K562 (cell line): ENCODE measurements at regions not wholly inside any gene's neighbourhood (a gene's known extent, or its start where the extent isn't known, plus 50 kb on each side); places are given as distances from the start of the nearest gene placed in this dataset.
A peak's percentile ranks its signal among the peaks of the same experiment; 100 is the strongest.

Source experiments
- ARID1B ChIP-seq: fragments of 450-650 bp; IDR thresholded peaks from 2 replicates; pipeline ENCODE4 v1.6.1; 2016; ENCODE audit warnings: antibody characterized with exemption, mild to moderate bottlenecking, inconsistent platforms
- ATF1 ChIP-seq, 2 experiments: fragments of 450-650 bp in 1 of 2; IDR thresholded peaks; 2 replicates each; pipeline ENCODE4 v1.6.1; 2016; ENCODE audit warnings: missing compliant biosample characterization in 1 of 2, missing genetic modification characterization in 1 of 2
- CBFA2T3 ChIP-seq: fragments of 450-650 bp; IDR thresholded peaks from 2 replicates; pipeline ENCODE4 v1.6.1; 2017
- CTCF ChIP-seq, 3 experiments: IDR thresholded peaks in 2 of 3; conservative IDR thresholded peaks in 1 of 3; 2 replicates each; pipeline ENCODE4 v1.5.1; 2011 to 2012; ENCODE audit warnings: low read length in 3 of 3, mild to moderate bottlenecking in 3 of 3, control low read depth in 2 of 3, improper control_type of control experiment in 1 of 3, inconsistent platforms in 1 of 3, low read depth in 1 of 3, mixed read lengths in 1 of 3, moderate library complexity in 1 of 3; ENCODE audit not compliant: insufficient read depth in 2 of 3
- MTA3 ChIP-seq: fragments of 450-650 bp; formaldehyde crosslinking; IDR thresholded peaks from 2 replicates; pipeline ENCODE4 v1.6.1; 2017; ENCODE audit warnings: mild to moderate bottlenecking, borderline replicate concordance
- SP2 ChIP-seq: IDR thresholded peaks from 2 replicates; pipeline ENCODE4 v1.6.1; 2011; ENCODE audit warnings: mild to moderate bottlenecking, low read depth, low read length, moderate library complexity; ENCODE audit not compliant: poor library complexity, severe bottlenecking; ENCODE audit errors: extremely low read depth
- STAG1 ChIP-seq: sonication (generic); formaldehyde crosslinking; IDR thresholded peaks from 2 replicates; pipeline ENCODE4 v1.5.0; 2020; ENCODE audit warnings: missing genetic modification reagents, borderline replicate concordance
- TCF3 ChIP-seq: sonication (generic); formaldehyde crosslinking; IDR thresholded peaks from 2 replicates; pipeline ENCODE4 v1.4.0; 2020; ENCODE audit warnings: mild to moderate bottlenecking, missing genetic modification reagents
- TEAD1 ChIP-seq, 2 experiments: fragments of 450-650 bp in 1 of 2; sonication (generic) in 1 of 2; formaldehyde crosslinking; IDR thresholded peaks; 2 replicates each; pipeline versions ENCODE4 v1.4.0 to v1.8.0; 2020 to 2022; ENCODE audit warnings: mild to moderate bottlenecking in 2 of 2, missing genetic modification reagents in 1 of 2
- ZBTB9 ChIP-seq: fragments of 450-650 bp; formaldehyde crosslinking; IDR thresholded peaks from 2 replicates; pipeline ENCODE4 v1.4.0; 2020; ENCODE audit warnings: mild to moderate bottlenecking, moderate library complexity
- ZNF24 ChIP-seq: fragments of 450-650 bp; IDR thresholded peaks from 2 replicates; pipeline ENCODE4 v1.6.1; 2016
- ZSCAN32 ChIP-seq: fragments of 450-650 bp; formaldehyde crosslinking; IDR thresholded peaks from 2 replicates; pipeline ENCODE4 v1.4.0; 2020; ENCODE audit warnings: mild to moderate bottlenecking, moderate library complexity
- TF ChIP-seq, protein P1 (sequence below), 2 experiments: fragments of 450-650 bp; formaldehyde crosslinking in 1 of 2; IDR thresholded peaks; 2 replicates each; pipeline versions ENCODE4 v1.4.0 to v1.6.1; 2014 to 2020; ENCODE audit warnings: mild to moderate bottlenecking in 2 of 2, borderline replicate concordance in 1 of 2, low read depth in 1 of 2
- TF ChIP-seq, protein P2 (sequence below): sonication (generic); formaldehyde crosslinking; IDR thresholded peaks from 2 replicates; pipeline ENCODE4 v1.8.0; 2022; ENCODE audit warnings: missing genetic modification reagents, mild to moderate bottlenecking, moderate library complexity, borderline replicate concordance

DNA sequence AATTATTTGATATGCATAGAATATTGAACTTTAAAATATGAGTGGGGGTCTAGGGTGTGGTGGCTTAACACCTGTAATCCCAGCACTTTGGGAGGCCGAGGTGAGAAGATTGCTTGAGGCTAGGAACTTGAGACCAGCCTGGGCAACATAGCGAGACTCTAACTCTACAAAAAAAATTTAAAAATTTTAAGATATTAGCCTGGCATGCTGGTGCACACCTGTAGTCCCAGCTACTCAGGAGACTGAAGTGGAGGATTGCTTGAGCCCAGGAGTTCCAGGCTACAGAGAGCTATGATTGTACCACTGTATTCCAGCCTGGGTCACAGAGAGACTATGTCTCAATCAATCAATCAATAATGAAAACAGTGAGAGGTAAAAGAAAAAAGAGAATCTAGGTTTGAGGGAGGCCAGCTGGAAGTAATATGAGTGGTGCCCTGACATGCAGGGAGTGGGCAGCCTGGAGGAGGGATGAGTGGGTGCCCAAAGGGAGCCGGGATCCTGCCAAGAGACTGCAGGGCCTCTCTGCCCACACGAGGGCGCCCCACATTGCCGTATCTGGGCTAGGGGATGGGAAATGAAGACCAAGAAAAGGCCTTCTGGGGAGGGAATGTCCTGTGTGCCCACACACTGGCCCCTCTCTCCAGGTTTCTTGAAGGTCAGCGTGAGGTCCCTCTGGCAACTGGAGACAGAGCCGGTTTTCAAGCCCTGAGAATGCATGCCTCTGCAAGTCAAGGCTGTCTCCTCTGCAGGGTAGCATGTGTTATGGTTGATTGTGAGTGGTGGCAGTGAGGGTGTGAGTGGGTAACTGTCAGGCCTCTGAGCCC lies 93.9 kb upstream of the PPM1J start (continued):
- TF ChIP-seq, protein P1, sequence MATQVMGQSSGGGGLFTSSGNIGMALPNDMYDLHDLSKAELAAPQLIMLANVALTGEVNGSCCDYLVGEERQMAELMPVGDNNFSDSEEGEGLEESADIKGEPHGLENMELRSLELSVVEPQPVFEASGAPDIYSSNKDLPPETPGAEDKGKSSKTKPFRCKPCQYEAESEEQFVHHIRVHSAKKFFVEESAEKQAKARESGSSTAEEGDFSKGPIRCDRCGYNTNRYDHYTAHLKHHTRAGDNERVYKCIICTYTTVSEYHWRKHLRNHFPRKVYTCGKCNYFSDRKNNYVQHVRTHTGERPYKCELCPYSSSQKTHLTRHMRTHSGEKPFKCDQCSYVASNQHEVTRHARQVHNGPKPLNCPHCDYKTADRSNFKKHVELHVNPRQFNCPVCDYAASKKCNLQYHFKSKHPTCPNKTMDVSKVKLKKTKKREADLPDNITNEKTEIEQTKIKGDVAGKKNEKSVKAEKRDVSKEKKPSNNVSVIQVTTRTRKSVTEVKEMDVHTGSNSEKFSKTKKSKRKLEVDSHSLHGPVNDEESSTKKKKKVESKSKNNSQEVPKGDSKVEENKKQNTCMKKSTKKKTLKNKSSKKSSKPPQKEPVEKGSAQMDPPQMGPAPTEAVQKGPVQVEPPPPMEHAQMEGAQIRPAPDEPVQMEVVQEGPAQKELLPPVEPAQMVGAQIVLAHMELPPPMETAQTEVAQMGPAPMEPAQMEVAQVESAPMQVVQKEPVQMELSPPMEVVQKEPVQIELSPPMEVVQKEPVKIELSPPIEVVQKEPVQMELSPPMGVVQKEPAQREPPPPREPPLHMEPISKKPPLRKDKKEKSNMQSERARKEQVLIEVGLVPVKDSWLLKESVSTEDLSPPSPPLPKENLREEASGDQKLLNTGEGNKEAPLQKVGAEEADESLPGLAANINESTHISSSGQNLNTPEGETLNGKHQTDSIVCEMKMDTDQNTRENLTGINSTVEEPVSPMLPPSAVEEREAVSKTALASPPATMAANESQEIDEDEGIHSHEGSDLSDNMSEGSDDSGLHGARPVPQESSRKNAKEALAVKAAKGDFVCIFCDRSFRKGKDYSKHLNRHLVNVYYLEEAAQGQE (IDR thresholded peaks at IDR 0.05; ENCODE audit: borderline replicate concordance), result peak; percentile 92
- TF ChIP-seq, protein P1 (CRISPR knock-in tag; IDR thresholded peaks at IDR 0.05; ENCODE audit: low read depth), result no peak
- no peak for TF ChIP-seq ZNF24
- peak; percentile 19; the same call in 1 of the 2 replicates for TF ChIP-seq ARID1B
- peak; percentile 74; the same call in 1 of the 2 replicates for TF ChIP-seq MTA3
- TF ChIP-seq ATF1 (CRISPR knock-in tag; IDR thresholded peaks at IDR 0.05), result no peak
- TF ChIP-seq ATF1 (tag; IDR thresholded peaks at IDR 0.05), result no peak
- peak; percentile 98 for TF ChIP-seq STAG1
- TF ChIP-seq TCF3 (CRISPR knock-in tag), result peak; percentile 8; the same call in 1 of the 2 replicates
- TF ChIP-seq CTCF (IDR thresholded peaks at IDR 0.05 in 2 of 3, conservative IDR thresholded peaks at IDR 0.05 in 1 of 3; ENCODE audit: insufficient read depth in 2 of 3, low read depth in 1 of 3, low read length in 3 of 3), result peak; percentile 89 to 98 (median 95)
- TF ChIP-seq, protein P2, sequence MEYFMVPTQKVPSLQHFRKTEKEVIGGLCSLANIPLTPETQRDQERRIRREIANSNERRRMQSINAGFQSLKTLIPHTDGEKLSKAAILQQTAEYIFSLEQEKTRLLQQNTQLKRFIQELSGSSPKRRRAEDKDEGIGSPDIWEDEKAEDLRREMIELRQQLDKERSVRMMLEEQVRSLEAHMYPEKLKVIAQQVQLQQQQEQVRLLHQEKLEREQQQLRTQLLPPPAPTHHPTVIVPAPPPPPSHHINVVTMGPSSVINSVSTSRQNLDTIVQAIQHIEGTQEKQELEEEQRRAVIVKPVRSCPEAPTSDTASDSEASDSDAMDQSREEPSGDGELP (CRISPR knock-in tag), result peak; percentile 56; the same call in 1 of the 2 replicates
- TF ChIP-seq ZBTB9 (CRISPR knock-in tag), result 0 out of 2 replicates have a peak, but pooled peaks have one; percentile 63
- no peak for TF ChIP-seq CBFA2T3
- TF ChIP-seq TEAD1 (CRISPR knock-in tag; IDR thresholded peaks at IDR 0.05), result 0 out of 4 replicates have a peak, but pooled peaks of 1 of the 2 experiments have one; percentile 20
- no peak for TF ChIP-seq SP2
- 0 out of 2 replicates have a peak, but pooled peaks have one; percentile 6 for TF ChIP-seq ZSCAN32 (CRISPR knock-in tag)
